WTC11 (cell line): ENCODE measurements at regions not wholly inside any gene's neighbourhood (a gene's known extent, or its start where the extent isn't known, plus 50 kb on each side); places are given as distances from the start of the nearest gene placed in this dataset.

Experiments
- ATAC-seq: fragments of 200-7000 bp; cut with Tn5 transposase; 2 replicates; pipeline ENCODE4 v1.10.0; 2021; ENCODE audit warnings: mild to moderate bottlenecking, moderate library complexity
- CTCF ChIA-PET: fragments of 300-600 bp; sonication (Branson Sonifier 250); formaldehyde crosslinking; loops from one replicate; lab custom pipeline; 2021; ENCODE audit warnings: antibody characterized with exemption; lab: Charles Lee
- POLR2A ChIA-PET: fragments of 350-600 bp; sonication (Branson Sonifier 250); formaldehyde crosslinking; loops from one replicate; lab custom pipeline; 2021; ENCODE audit warnings: antibody characterized with exemption; lab: Charles Lee
- DNase-seq: peaks from one replicate; pipeline ENCODE4 v3.0.0; 2021; ENCODE audit warnings: low spot score
- H3K27ac Mint-ChIP-seq: 2 replicates; pipeline ENCODE4 v1.8.0; 2021; ENCODE audit warnings: mixed read lengths
- H3K27me3 Mint-ChIP-seq: 2 replicates; pipeline ENCODE4 v1.8.0; 2021; ENCODE audit warnings: low read depth, mild to moderate bottlenecking, moderate library complexity, mixed read lengths
- H3K36me3 Mint-ChIP-seq: 2 replicates; pipeline ENCODE4 v1.8.0; 2021; ENCODE audit warnings: mixed read lengths
- H3K4me1 Mint-ChIP-seq: 2 replicates; pipeline ENCODE4 v1.8.0; 2022; ENCODE audit warnings: mixed read lengths
- H3K4me3 Mint-ChIP-seq: 2 replicates; pipeline ENCODE4 v1.8.0; 2021; ENCODE audit warnings: mild to moderate bottlenecking, moderate library complexity, mixed read lengths
- H3K9me3 Mint-ChIP-seq: 2 replicates; pipeline ENCODE4 v1.8.0; 2021; ENCODE audit warnings: mixed read lengths
- AR ChIP-seq: fragments of 250-450 bp; sonication (Bioruptor Pico); IDR thresholded peaks from 2 replicates; pipeline ENCODE4 v1.9.0; 2021; ENCODE audit warnings: mild to moderate bottlenecking
- ATF3 ChIP-seq: sonication (generic); formaldehyde crosslinking; conservative IDR thresholded peaks from 2 replicates; pipeline ENCODE4 v1.8.1; 2022; ENCODE audit warnings: mild to moderate bottlenecking, missing genetic modification reagents
- ATF6 ChIP-seq: sonication (generic); formaldehyde crosslinking; IDR thresholded peaks from 2 replicates; pipeline ENCODE4 v1.8.1; 2023; ENCODE audit warnings: mild to moderate bottlenecking, missing genetic modification reagents
- E2F1 ChIP-seq: sonication (generic); formaldehyde crosslinking; IDR thresholded peaks from 2 replicates; pipeline ENCODE4 v1.8.0; 2022; ENCODE audit warnings: mild to moderate bottlenecking, missing genetic modification reagents
- E2F4 ChIP-seq: sonication (generic); formaldehyde crosslinking; IDR thresholded peaks from 2 replicates; pipeline ENCODE4 v1.8.1; 2022; ENCODE audit warnings: low read depth, mild to moderate bottlenecking, moderate library complexity, missing genetic modification reagents, borderline replicate concordance
- ERG ChIP-seq: fragments of 250-450 bp; sonication (Bioruptor Pico); IDR thresholded peaks from 2 replicates; pipeline ENCODE4 v1.8.0; 2021; ENCODE audit warnings: mild to moderate bottlenecking
- GTF2I ChIP-seq: fragments of 250-450 bp; sonication (Bioruptor Pico); conservative IDR thresholded peaks from 2 replicates; pipeline ENCODE4 v1.4.0; 2021; ENCODE audit warnings: mild to moderate bottlenecking
- IRF2 ChIP-seq: sonication (generic); formaldehyde crosslinking; IDR thresholded peaks from 2 replicates; pipeline ENCODE4 v1.8.0; 2022; ENCODE audit warnings: low read depth, missing genetic modification reagents, borderline replicate concordance
- JUN ChIP-seq: sonication (generic); formaldehyde crosslinking; IDR thresholded peaks from 2 replicates; pipeline ENCODE4 v1.8.0; 2023; ENCODE audit warnings: mild to moderate bottlenecking, missing genetic modification reagents
- MAX ChIP-seq: sonication (generic); formaldehyde crosslinking; IDR thresholded peaks from 2 replicates; pipeline ENCODE4 v1.8.0; 2022; ENCODE audit warnings: mild to moderate bottlenecking, missing genetic modification reagents
- MYBL2 ChIP-seq: sonication (generic); formaldehyde crosslinking; IDR thresholded peaks from 2 replicates; pipeline ENCODE4 v1.8.1; 2023; ENCODE audit warnings: mild to moderate bottlenecking, moderate library complexity, missing genetic modification reagents
- NR1H2 ChIP-seq: sonication (generic); formaldehyde crosslinking; IDR thresholded peaks from 2 replicates; pipeline ENCODE4 v1.9.0; 2021; ENCODE audit warnings: mild to moderate bottlenecking, moderate library complexity, missing genetic modification reagents
- PRRX2 ChIP-seq: fragments of 250-450 bp; sonication (Bioruptor Pico); IDR thresholded peaks from 2 replicates; pipeline ENCODE4 v1.8.0; 2021; ENCODE audit warnings: mild to moderate bottlenecking
- STAT6 ChIP-seq: sonication (generic); formaldehyde crosslinking; conservative IDR thresholded peaks from 2 replicates; pipeline ENCODE4 v1.8.1; 2023; ENCODE audit warnings: mild to moderate bottlenecking, low read depth, missing genetic modification reagents, moderate library complexity
- USF1 ChIP-seq: sonication (generic); formaldehyde crosslinking; IDR thresholded peaks from 2 replicates; pipeline ENCODE4 v1.8.0; 2022; ENCODE audit warnings: mild to moderate bottlenecking, missing genetic modification reagents
- ZNF121 ChIP-seq: sonication (generic); formaldehyde crosslinking; IDR thresholded peaks from 2 replicates; pipeline ENCODE4 v1.8.0; 2023; ENCODE audit warnings: missing genetic modification reagents
- ZNF416 ChIP-seq: fragments of 250-450 bp; sonication (Bioruptor Pico); IDR thresholded peaks from 2 replicates; pipeline ENCODE4 v1.9.0; 2021; ENCODE audit warnings: mild to moderate bottlenecking, inconsistent platforms

- Mint-ChIP-seq H3K4me1 (no peaks in the 10 kb centered on the region), H3K27me3 (no peaks in the 10 kb centered on the region), H3K27ac (no peak overlapping the region), H3K4me3 (no peak overlapping the region), H3K36me3 (no peaks in the 10 kb centered on the region), H3K9me3 (peaks cover 28% of the 10 kb centered on the region)
- no peak for ATAC-seq
- ChIA-PET POLR2A (no interaction called here), CTCF (no interaction called here)
- no peak for TF ChIP-seq E2F1 (CRISPR knock-in tag)
- TF ChIP-seq ERG, result no peak
- TF ChIP-seq MAX (CRISPR knock-in tag), result no peak
- TF ChIP-seq STAT6, result no peak
- TF ChIP-seq MYBL2 (CRISPR knock-in tag), result no peak
- TF ChIP-seq GTF2I, result no peak
- TF ChIP-seq JUN (CRISPR knock-in tag), result no peak
- TF ChIP-seq ZNF416, result no peak
- TF ChIP-seq ATF3 (CRISPR knock-in tag), result no peak
- TF ChIP-seq USF1 (CRISPR knock-in tag), result no peak
- no peak for TF ChIP-seq IRF2 (CRISPR knock-in tag)
- no peak for TF ChIP-seq NR1H2 (CRISPR knock-in tag)
- TF ChIP-seq PRRX2 (CRISPR knock-in tag), result no peak
- DNase-seq, result no peak
Observed at GRCh38 chr14:62629176-62629725, 416.0 kb downstream of the KCNH5 start.

GRCh38 chr14:62631176-62631575 is 414.1 kb downstream of the KCNH5 start:
- CTCF ChIA-PET, result no interaction called here
- ATAC-seq (no peak), DNase-seq (no peak)
- Mint-ChIP-seq H3K4me1 (no peaks in the 10 kb centered on the region), H3K27ac (no peak overlapping the region), H3K36me3 (peaks cover 7% of the 10 kb centered on the region), H3K4me3 (no peak overlapping the region), H3K9me3 (peaks cover 20% of the 10 kb centered on the region), H3K27me3 (no peaks in the 10 kb centered on the region)
- POLR2A ChIA-PET, result no interaction called here
- no peak for TF ChIP-seq MAX (CRISPR knock-in tag)
- TF ChIP-seq PRRX2 (CRISPR knock-in tag), result no peak
- no peak for TF ChIP-seq ZNF121 (CRISPR knock-in tag)
- TF ChIP-seq E2F4 (CRISPR knock-in tag), result no peak
- no peak for TF ChIP-seq AR (CRISPR knock-in tag)
- no peak for TF ChIP-seq ATF6
